Stimulated activated CD8-positive, alpha-beta memory T cell treated with anti-CD3 and anti-CD28 coated beads, Interleukin-12 subunit alpha, Interleukin-12 subunit beta, amount 100 ng/mL, for 24 hours (primary cell): ENCODE measurements at regions not wholly inside any gene's neighbourhood (a gene's known extent, or its start where the extent isn't known, plus 50 kb on each side); places are given as distances from the start of the nearest gene placed in this dataset.

ENCODE experiments used
- DNase-seq: peaks from one replicate; pipeline ENCODE4 v3.0.0-alpha.2; 2020; ENCODE audit errors: extremely low read depth

DNA sequence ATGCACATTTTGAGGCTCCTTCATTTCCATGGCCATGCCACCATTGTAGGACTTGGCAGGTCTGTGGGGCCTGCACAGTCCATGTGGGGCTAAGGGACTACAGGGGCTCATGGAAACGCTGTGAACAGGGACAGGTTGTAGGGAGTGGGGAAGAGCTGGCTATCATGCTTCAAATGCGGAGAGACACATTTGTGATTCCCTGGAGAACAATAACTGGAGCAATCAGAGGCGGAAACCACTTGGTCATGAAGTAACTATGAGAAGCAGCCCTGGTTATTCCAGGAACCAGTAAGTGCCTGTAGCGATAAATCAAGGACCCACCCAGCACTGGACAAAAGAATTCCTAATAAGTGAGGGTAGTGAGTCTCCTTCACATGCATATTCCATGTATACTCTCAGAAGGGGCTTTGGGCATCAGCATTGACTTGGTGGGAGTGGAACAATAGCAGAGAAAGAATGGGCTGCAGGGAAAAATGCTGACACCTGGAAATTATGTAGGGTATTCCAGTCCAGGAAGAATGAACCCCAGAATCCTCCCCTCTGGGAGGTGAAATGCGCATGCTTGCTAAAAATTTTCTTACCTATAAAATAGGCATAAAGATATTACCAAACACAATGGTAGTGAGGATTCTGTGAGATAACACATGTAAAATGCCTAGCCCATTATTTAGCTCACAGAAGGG is 251.4 kb upstream of the ROPN1 start:
- DNase-seq, result no peak

GRCh38 chr3:124246376-124246775 is 254.5 kb upstream of the ROPN1 start:
- no peak for DNase-seq

GRCh38 chr3:124246949-124247348 is 255.0 kb upstream of the ROPN1 start:
- DNase-seq, result no peak

- DNase-seq, result no peak
These were observed 256.6 kb upstream of the ROPN1 start for GRCh38 chr3:124248471-124249028.

DNA sequence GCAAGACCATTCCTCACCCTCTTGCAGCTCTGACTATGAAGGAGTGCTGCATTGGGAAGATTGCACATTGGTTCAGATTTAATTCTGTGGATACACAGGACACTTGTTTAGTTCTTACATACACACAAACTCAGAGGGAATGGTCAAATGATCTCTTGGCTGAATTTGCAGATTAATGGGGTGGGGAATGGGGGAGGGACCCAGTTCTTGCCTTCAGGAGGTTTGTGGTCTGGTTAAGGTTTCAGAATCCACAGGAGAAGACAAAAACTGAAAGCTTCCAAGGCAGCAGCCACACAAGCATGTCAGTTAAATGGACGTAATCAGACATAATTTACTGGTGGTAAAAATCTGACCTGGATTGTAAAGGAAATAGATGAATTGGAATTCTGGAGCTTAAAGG is 257.1 kb upstream of the ROPN1 start:
- no peak for DNase-seq

DNA sequence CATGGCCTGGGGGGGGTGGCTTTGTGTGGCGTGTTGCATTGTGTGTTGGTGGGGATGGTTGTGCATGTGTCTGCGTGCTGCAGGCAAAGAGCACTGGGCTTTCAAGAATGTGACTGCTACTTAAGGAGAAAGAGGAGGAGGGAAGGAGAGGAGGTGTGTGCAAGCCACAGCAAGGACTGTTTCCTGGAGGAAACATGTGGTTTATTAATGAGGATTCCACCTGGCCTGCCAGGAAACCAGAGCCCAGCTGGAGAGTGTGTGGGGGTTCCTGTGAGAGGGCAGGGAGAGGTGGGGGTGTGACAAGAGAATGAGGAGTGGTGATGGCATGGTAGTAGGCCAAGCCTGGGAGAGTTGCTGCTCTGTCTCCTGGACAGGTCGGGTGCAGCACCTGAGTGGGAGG is 258.1 kb upstream of the ROPN1 start:
- no peak for DNase-seq

DNA sequence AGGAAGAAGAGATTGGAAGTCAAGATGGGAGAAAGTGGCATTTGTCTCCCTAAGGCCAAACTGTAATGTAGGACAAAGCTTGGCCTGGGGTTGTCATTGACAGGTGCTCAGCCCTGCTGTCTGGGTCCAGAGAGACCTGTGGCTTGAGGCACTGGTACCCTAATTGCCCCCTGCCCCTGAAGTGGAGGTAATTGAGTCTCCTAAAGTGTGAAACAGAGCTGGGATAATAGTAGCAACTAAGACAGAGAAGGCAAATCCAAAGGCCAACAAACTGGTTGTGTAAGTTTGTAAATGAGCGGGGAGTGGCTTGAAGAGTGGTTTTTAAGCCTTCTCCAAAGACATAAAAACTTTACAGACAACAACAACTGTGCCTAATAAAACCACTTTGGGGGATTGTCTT is 264.2 kb upstream of the ROPN1 start:
- no peak for DNase-seq

GRCh38 chr3:124256599-124256998 is 264.7 kb upstream of the ROPN1 start:
- no peak for DNase-seq

GRCh38 chr3:124257336-124257864 is 265.5 kb upstream of the ROPN1 start:
- no peak for DNase-seq

DNA sequence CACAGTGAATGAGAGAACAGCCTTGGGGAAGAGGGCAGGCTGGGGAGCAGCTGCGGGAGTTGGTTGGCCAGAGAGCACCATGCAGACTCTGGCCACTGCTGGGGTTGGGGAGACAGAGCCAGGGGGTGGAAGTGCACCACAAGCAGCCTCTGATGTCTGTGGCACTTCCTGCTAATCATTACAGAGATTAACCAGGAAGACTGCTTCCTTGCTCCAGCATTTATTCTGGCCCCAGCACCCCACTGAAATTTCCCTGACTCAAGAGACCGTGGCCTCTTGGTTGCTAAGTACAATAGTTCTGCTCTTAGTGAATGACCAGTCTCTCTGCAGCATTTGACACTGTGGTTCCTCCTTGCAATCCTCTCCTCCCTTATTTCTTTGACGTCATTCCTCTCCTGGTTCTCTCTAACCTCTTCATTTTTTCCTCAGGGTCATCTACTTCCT is 266.2 kb upstream of the ROPN1 start:
- DNase-seq, result no peak

- DNase-seq, result no peak
These were observed 268.4 kb upstream of the ROPN1 start for GRCh38 chr3:124260206-124260915.

GRCh38 chr3:124261306-124261705 is 269.4 kb upstream of the ROPN1 start:
- no peak for DNase-seq

DNA sequence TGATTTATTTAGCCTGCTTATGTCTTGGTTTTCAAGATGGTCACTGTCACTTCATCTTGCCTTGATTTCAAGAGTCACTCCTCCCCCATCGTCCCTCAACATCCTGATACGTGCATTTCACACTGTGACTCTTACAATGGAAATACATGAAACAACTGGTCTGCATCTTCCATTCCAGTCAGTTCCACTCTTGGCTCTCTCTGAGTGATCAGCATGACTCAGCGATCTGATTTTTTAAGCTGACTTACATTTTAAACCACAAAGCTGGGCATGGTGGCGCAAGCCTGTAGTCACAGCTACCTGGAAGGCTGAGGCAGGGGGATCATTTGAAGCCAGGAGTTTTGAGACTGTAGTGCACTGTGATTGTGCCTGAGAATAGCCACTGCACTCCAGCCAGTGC is 271.2 kb upstream of the ROPN1 start:
- no peak for DNase-seq

DNA sequence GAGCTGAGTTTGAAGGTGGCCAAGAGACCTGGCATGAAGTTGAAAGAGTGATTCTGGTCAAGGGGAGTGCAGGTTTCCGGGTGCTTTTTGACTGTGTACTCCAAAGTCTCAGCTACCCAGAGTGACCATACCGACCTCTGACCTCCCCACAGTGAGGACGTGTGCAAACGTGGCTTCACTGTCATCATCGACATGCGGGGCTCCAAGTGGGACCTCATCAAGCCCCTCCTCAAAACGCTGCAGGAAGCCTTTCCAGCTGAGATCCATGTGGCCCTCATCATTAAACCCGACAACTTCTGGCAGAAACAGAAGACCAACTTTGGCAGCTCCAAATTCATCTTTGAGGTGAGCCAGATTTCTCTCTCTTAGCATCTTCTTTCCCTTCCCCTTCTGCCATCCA is 272.4 kb upstream of the ROPN1 start:
- DNase-seq, result no peak

- DNase-seq, result no peak
These were observed 274.6 kb upstream of the ROPN1 start for GRCh38 chr3:124266487-124266886.

DNA sequence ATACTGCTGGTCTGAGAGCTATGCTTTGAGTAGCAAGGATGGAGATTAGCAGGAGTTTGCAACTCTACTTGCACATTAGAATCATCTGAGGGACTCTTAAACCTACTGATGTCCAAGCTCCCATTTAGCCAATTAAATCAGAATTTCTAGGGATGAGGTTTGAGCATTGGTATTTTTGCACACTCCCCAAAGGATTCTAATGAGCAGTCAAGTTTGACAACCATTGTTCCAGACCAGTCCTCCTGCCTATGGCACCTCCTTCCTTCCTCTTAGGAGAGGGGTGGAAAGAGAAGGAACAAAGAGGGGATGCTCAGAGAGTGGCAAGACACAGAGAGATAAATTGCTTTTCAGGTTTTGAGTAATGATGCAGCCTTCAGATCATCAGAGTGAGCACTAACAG is 275.5 kb upstream of the ROPN1 start:
- DNase-seq, result no peak

DNA sequence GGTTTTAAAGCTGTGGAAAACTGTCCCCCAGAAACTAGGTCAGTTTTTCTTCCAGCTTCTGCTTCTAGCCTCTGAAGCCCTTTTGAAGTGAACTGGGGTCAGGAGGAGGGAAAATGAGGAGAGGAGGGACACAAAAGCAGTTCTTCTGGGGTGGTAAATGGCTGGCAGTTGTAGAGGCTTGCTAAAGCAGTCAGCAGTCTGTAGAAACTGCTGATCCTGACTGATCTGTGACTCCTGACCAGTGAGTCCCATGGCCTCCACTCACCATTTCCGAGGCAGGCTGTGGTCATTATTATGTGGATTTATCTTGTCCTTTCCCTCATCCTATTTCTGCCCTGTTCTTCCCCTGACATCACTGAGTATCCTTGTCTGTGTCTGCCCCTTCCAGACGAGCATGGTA is 276.4 kb upstream of the ROPN1 start:
- DNase-seq, result no peak

DNA sequence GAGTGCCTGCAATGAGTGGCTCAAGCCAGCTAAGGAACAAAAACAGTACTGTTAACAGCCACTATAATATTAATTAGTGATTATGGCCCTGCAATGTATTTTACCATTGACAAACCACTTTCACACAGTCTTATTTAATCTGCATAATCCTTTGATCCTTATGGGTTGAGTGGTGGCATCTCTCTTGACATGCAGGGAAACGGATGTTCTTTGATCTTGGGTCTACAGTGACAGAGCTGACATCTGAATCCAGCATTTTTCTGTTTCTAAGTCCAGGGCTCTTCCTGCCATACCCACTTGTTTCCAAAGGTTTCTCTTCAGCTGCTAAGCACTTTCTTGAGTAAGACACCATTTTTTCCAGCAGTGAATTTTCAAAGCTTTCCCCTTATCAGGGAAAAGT is 277.7 kb upstream of the ROPN1 start:
- no peak for DNase-seq

GRCh38 chr3:124272605-124273151 is 280.8 kb upstream of the ROPN1 start:
- DNase-seq, result no peak

DNA sequence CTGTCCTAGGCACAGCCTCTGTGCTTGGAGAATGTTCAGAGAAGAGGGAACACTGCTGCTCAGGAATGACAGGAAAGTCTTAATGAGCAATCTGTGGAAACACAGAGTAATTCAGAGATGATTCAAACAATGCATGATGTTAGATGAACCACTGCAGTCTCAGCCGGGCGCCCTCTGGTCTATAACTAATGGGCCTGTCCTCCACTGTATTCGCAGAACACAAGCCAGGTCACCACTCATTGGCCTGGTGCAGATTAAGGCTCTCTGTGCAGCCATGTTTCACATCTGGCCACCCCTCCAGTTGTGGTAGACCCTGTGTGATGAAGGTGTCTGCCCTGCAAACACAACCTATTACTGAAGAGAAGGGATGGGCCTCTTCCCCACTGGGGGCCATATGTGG is 281.7 kb upstream of the ROPN1 start:
- no peak for DNase-seq

DNA sequence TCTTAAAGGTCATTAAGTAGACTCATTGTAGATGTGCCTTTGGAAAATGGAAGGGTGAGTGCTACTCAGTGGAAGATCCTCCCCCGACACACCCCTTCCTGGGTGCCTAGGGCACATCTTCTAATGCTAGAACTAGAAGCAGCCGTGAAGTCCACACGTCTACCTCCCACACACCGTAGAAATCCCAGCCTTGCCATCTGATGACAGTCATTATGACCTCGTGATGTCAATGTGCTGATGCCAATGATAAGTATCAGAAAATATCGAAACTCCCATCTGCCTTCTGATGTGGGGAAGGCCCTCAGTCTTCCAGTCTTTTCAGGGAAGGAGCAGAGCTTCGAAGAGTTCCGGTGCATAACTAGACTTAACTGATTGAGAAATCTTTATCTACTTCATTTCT is 282.1 kb upstream of the ROPN1 start:
- no peak for DNase-seq

GRCh38 chr3:124275412-124275811 is 283.5 kb upstream of the ROPN1 start:
- no peak for DNase-seq

DNA sequence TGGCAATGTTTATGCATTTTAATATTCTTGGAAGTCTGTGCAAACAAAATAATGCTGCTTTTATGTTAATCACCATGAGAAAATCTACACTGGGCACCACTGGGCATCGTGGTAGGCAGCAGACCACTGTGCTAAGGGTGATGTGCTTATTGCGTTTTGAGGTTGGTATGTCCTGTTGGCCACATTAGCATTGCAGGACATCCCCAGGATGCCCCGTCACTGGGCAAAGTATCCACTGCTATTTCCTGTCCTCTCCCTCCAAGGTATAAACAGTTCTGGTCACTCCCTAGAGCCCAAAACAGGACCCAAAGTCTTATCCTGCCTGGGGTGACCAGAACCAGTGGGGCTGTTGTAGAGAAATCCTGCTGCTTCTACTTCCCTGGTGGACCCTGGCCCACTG is 284.2 kb upstream of the ROPN1 start:
- no peak for DNase-seq
